NCI-H82 (cell line): ENCODE measurements at regions not wholly inside any gene's neighbourhood (a gene's known extent, or its start where the extent isn't known, plus 50 kb on each side); places are given as distances from the start of the nearest gene placed in this dataset.
A peak's percentile ranks its signal among the peaks of the same experiment; 100 is the strongest.
"Not testable (repeated sequence)": the region's sequence is repeated elsewhere in the genome, so short reads cannot be mapped to it uniquely, and the experiment has no call there.

ENCODE experiments used
- DNase-seq: peaks from one replicate; lab custom pipeline; 2025; lab: John Stamatoyannopoulos, UW

- no peak for DNase-seq
These were observed 200.5 kb downstream of the PCDH20 start for GRCh38 chr13:61215116-61215515.

DNA sequence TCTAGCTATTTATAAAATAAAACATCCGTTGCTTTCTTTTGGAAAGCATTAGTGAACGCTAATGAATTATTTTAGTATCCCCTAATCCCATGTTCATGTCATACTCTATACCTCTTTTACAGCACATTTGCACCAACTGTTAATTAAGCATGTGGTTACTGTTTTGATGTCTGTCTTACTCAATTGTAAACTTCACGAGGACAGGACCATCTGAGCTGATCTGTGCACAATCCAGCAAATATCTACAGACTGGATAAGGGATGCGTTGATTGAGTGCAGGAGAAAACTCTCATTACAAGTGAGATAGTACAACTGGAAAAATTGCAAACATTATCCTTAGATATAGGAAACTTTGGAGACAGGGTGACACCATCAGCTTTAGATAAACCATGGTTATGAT is 201.1 kb downstream of the PCDH20 start:
- DNase-seq = no peak

GRCh38 chr13:61205898-61206297 is 209.8 kb downstream of the PCDH20 start:
- DNase-seq = not testable (repeated sequence)

GRCh38 chr13:61204025-61204424 is 211.6 kb downstream of the PCDH20 start:
- DNase-seq = no peak

- peak; percentile 8 for DNase-seq
These were observed 213.6 kb downstream of the PCDH20 start for GRCh38 chr13:61202042-61202441.

DNA sequence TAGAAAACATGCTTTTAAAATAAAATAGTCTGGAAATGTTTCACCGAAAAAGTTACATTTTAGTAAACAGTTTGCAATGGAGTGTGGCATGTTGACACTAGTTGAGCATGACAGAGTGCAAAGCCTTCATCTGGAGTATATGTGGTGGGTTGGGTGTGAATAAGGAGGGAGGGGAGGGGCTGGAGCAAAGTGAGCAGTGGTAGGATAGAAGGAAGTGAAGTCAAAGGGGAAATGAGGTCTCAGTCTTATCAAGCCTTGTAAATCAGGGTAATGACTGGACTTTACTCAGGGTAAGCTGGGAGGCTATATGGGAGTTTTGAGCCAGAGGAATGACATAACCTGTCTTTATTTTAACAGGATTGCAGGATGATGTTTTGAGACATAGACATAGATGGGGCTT is 222.8 kb downstream of the PCDH20 start:
- no peak for DNase-seq

DNA sequence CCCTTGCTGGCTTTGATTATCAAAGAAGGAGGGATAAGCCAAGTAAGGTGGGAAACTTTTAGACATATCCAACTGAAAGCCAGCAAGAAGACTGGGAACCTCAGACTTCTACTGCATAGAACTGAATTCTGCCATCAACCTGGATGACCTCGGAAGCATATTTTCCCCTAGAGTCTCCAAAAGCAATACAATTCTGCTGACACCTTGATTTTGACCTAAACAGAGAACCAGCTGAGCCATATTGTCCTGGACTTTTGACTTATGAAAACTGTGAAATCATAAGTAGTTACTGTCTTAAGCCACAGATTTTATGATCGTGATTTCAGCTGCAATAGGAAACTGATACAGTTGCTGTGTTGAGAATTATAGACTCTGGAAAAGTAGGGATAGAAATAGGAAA is 227.6 kb downstream of the PCDH20 start:
- no peak for DNase-seq

DNA sequence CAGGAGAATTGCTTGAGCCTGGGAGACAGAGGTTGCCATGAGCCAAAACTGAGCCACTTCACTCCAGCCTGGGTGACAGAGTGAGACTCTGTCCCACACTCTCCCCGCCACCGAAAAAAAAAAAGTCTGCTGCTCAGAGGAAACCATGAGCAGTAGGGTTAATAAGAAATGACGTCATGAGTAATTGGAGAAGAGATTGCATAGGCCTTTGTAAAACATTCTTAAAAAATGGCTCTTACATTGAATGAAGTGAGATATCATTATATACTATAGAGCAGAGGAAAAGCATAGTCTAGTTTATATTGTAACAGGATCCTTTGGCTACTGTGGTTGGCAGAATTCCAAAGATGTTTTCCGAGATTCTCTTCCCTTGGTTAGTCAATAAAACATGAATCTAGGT is 228.2 kb downstream of the PCDH20 start:
- DNase-seq = no peak

GRCh38 chr13:61183670-61184069 is 232.0 kb downstream of the PCDH20 start:
- DNase-seq = no peak

- no peak for DNase-seq
These were observed 235.4 kb downstream of the PCDH20 start for GRCh38 chr13:61180234-61180633.

GRCh38 chr13:61179741-61180140 is 235.9 kb downstream of the PCDH20 start:
- no peak for DNase-seq

GRCh38 chr13:61170856-61171255 is 244.8 kb downstream of the PCDH20 start:
- DNase-seq = no peak

GRCh38 chr13:61162636-61163035 is 253.0 kb downstream of the PCDH20 start:
- DNase-seq = no peak

GRCh38 chr13:61162106-61162505 is 253.5 kb downstream of the PCDH20 start:
- DNase-seq = no peak

GRCh38 chr13:61156753-61157152 is 258.9 kb downstream of the PCDH20 start:
- DNase-seq = no peak

DNA sequence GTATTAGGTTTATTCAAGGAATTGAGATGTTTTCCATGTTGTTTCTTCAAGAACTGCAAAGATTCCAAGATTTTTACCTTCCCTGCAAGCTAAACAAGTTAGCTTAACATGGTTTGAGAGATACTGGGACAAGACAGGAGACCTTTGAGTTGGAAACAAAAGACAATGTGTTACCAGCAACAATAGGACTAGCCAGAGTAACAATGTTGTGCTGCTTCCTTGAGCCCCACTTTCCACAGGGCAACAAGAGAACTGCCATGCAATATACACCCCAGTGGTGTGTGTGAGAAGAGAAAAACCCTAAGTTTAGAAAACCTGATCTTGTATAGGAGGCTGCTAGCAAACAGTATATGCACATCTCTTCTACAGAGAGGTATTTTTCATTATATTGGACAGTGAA is 264.6 kb downstream of the PCDH20 start:
- no peak for DNase-seq

- DNase-seq = no peak
These were observed 266.3 kb downstream of the PCDH20 start for GRCh38 chr13:61149331-61149730.

GRCh38 chr13:61148691-61149315 is 266.8 kb downstream of the PCDH20 start:
- no peak for DNase-seq

- DNase-seq = no peak
These were observed 267.4 kb downstream of the PCDH20 start for GRCh38 chr13:61148211-61148610.

- DNase-seq = no peak
These were observed 269.1 kb downstream of the PCDH20 start for GRCh38 chr13:61146571-61146970.

DNA sequence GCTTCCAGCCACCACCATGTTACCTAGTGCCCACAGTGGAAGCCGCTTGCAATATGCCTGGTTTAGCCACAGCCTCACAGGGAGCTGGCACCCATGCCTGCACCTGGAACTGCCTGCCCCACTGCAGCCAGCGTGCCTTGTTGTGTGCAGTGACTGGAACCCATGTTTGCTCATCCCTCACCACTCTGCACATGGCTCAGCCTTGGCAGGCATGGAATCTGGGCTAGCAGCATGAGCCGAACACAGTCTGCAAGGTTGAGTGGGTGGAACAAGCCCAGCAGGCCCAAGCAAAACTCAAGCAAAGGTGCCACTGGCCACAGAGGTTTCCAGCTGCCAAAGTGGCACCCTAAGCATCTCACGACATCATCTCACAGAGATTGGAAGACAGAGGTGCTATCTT is 269.5 kb downstream of the PCDH20 start:
- DNase-seq = no peak

- DNase-seq = no peak
These were observed 270.6 kb downstream of the PCDH20 start for GRCh38 chr13:61144834-61145593.

DNA sequence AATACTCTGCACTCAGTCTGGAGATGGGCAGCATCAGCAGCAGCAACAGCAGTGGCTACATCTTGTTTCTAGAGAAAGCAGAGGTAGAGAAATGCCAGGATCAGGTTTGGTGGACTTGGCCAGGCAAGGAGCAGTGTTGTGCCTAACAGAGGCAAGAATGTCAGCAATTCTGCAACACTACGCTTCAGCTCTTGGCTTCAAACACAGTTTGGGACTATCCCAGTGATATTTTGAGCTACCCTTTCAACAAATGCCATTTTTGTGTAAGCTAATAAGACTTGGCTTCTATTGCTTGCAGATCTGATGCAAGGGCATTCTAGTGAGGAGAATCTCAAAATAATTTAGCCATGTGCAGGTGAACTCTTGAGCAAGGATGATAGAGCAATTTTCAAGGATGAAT is 271.3 kb downstream of the PCDH20 start:
- DNase-seq = no peak

DNA sequence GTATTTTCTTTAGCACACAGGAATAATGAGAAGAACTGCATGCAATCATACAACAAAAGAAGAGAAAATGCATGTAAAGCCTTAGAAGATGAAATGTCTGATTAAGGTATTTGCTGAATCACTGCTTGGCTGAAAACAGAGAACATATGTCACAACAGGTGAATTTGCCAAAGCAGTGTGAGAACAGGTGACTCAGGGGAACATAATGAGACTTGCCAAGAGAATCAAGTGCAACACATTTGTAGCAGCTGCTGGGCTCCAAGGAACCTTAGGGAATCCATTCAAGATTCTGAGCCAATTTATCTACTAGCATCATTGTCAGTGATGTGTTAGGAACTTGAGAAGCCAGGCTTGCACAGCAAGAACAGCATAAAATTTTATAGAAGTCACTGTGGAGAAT is 273.1 kb downstream of the PCDH20 start:
- DNase-seq = peak; percentile 17
